ENCODE measurements at regions not wholly inside any gene's neighbourhood (a gene's known extent, or its start where the extent isn't known, plus 50 kb on each side); places are given as distances from the start of the nearest gene placed in this dataset.
"Not testable (repeated sequence)": the region's sequence is repeated elsewhere in the genome, so short reads cannot be mapped to it uniquely, and the experiment has no call there.

- no peak for DNase-seq
Observed at GRCh38 chr9:75417471-75417870, 329.2 kb downstream of the OSTF1 start.

GRCh38 chr9:75418518-75418917, 330.2 kb downstream of the OSTF1 start:
- DNase-seq, result no peak

- peak in 1 of 5 experiments; percentile 17 for DNase-seq
Observed at GRCh38 chr9:75422944-75423522, 334.7 kb downstream of the OSTF1 start.

GRCh38 chr9:75429531-75430475, 341.5 kb downstream of the OSTF1 start:
- no peak for DNase-seq

DNA sequence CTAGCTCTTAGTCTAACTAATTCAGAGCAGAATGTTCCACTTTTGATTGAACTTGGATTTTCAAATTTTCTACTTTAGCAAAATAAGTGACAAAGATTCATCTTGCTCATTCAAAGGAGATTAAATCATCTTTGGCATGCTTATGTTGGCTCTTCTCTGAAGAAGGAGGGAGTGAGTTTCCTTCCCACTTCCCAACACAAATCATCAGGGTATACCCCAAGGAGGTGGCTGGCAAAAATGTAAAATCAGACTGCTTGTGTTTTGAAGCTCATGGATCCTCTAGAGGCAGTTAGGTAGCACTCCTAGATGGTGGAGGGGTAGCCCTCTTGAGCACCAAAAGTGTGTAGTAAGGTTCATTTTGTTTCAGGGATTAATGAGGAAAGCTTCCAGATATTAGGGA, 343.1 kb downstream of the OSTF1 start:
- no peak for DNase-seq

- DNase-seq, result no peak
Observed at GRCh38 chr9:75432386-75432785, 344.1 kb downstream of the OSTF1 start.

- no peak for DNase-seq
Observed at GRCh38 chr9:75432888-75433287, 344.6 kb downstream of the OSTF1 start.

DNA sequence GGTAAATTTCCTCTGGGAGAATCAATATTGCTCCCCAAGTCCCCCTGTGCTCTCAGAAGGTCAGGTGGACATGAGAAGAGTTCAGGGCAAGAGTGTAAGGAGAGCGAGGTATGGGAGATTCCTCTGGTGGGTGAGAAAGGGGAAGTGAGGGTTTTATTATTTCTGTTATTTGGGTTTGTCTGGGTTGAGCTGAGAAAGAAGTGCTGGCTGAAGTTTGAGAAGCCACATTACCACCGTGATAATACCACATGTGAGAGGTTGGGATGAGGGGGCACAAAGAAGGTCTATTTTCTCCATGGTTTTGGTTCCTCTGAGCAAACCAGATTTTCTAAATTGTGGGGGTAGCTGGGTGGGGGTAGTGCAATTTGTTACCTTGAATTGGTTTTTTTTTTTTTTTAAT, 350.4 kb downstream of the OSTF1 start:
- no peak for DNase-seq

DNA sequence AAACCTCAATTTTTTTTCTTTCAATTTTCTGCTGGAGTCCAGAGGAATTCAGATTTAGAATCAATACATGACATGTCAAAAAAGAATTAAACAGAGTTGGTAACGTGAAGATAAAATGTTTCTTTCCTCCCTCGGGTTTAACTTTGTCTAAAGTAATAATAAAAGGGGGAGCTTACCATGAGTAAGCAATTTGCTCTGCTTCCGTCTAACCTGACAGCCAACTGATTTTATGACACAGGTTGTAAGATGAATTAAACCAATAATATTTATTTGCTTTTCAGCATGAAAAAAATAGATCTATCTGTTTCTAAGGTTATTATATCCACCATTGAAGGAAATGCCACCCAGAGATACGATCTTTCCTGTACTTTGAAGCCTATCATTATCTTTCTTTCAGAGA, 352.6 kb downstream of the OSTF1 start:
- DNase-seq, result no peak

GRCh38 chr9:75445144-75445543, 356.8 kb downstream of the OSTF1 start:
- no peak for DNase-seq

- DNase-seq, result no peak
Observed at GRCh38 chr9:75447281-75447680, 359.0 kb downstream of the OSTF1 start.

- no peak for DNase-seq
Observed at GRCh38 chr9:75448281-75448680, 360.0 kb downstream of the OSTF1 start.

- DNase-seq, result no peak
Observed at GRCh38 chr9:75448955-75449354, 360.6 kb downstream of the OSTF1 start.

DNA sequence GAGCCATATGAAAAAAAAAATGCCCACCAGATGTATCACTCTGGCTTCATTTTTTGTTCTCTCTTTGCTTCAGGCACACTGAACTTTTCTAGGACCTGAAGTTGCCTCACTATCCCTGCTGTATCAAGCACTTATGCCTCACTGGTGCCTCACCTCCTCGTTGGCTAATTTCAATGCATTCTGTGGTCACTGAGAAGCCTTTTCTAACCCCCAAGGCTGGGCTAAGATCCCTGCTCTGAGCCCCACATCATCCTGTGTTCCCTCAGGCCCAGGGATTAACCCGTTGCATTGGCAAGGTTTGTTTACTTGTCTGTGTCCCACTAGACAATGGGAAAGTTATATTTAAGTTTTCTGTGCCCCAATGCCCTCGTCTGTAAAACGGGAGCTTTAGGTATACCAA, 362.7 kb downstream of the OSTF1 start:
- no peak for DNase-seq

- DNase-seq, result no peak
Observed at GRCh38 chr9:75451505-75451904, 363.2 kb downstream of the OSTF1 start.

GRCh38 chr9:75452512-75452911, 364.2 kb downstream of the OSTF1 start:
- DNase-seq, result no peak

- DNase-seq, result no peak
Observed at GRCh38 chr9:75454043-75454442, 365.7 kb downstream of the OSTF1 start.

- DNase-seq, result no peak
Observed at GRCh38 chr9:75454891-75455290, 366.6 kb downstream of the OSTF1 start.

DNA sequence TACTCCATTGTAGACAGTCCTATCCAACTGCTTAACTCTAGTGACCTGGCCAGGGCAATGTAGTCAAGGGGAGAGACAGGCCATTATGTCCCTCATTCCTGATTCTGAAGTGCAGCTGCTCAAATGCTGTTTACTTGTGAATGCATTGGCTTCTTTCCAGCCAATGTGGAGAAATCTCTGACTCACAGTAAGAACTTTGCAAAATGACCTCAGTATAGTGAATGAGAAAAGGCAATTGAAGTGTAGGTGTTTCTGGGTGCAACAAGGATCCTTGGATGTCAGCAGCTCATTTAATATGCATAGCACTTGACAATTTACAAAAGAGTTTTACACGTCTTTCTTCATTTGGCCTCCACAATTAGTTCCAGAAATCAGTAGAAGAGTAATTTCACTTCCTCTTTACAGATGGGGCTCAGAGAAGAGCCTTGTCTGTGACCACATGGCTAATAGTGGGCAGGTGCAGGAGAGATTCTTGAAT, 367.2 kb downstream of the OSTF1 start:
- DNase-seq, result no peak

DNA sequence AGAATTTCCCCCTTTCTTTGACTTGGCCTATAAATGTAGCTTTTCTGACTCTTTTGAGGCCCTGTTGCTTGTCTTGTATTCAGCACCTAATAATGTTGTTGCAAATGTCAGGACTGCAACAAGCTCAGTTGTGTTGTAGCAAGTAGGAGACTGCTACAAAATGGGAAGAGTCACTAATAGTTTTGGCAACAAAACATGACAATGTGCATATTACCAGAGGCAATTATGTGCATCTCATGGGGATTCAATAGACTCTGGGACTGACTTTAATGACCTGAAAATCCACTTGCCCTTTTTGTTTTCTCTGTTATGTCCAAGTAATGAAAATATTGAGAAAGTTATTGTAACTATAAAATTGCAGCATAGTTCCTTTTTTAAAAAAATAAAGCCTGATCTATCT, 368.4 kb downstream of the OSTF1 start:
- DNase-seq, result no peak

- no peak for DNase-seq
Observed at GRCh38 chr9:75457474-75458011, 369.2 kb downstream of the OSTF1 start.

DNA sequence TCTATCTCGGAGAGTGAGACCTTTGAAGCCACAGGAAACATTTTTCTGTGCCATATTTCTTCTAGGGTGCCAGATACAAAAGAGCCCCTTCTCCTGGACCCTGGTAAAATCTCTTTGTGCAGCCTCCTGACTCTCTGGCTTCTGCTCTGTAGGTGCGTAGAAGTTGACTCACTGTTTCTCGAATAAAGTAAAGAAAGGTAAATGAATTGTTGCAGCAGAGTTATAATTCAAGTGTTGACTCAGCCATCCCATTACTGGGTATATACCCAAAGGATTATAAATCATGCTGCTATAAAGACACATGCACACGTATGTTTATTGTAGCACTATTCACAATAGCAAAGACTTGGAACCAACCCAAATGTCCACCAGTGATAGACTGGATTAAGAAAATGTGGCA, 371.0 kb downstream of the OSTF1 start:
- DNase-seq, result not testable (repeated sequence)

GRCh38 chr9:75461183-75461582, 372.9 kb downstream of the OSTF1 start:
- no peak for DNase-seq

DNA sequence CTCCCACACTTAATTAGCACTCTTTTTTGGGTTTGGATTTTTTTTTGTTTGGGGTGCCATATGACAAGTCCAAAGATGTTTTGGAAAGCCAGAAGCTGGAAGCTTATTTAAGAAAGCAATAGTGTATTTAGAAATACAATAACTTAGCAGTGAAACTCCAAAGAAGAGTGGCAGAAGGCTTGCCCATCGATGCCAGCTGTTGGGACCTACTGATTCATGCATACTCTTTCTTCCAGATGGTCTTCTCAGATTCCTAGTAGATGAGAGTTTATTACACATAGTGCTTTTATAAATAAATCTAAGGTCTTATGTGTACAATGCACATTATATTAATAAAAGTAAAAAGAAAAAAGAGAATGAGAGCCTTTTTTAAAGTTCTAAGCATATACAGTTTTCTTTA, 374.6 kb downstream of the OSTF1 start:
- DNase-seq, result no peak
